LNCAP (cell line): ENCODE measurements at regions not wholly inside any gene's neighbourhood (a gene's known extent, or its start where the extent isn't known, plus 50 kb on each side); places are given as distances from the start of the nearest gene placed in this dataset.

Experiments used
- CTCF ChIP-seq: fragments of 450-650 bp; IDR thresholded peaks from 2 replicates; pipeline ENCODE4 v1.5.1; 2017; ENCODE audit warnings: mild to moderate bottlenecking

- no peak for TF ChIP-seq CTCF
Measured at GRCh38 chr3:68620211-68620610, 312.1 kb downstream of the TAFA4 start.

GRCh38 chr3:68614087-68614486 lies 318.3 kb downstream of the TAFA4 start:
- TF ChIP-seq CTCF, result no peak

DNA sequence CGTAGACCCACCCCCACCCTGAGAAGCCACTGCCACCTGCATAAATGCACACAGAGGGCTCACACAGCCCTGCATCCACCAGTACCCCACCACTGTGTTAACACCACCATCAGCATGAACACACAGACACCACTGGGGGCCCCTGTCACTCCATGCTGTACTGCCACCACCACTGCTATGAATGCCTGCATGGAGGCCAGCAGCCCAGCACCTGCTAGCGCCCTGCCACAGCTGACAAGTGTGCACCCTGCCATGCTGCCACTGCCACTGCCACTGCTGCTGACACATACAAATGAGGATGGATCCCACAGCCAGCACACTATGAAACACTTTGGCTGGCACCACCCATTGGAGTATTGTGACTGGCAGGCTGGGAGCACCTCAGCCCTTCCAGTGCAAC lies 361.0 kb downstream of the TAFA4 start:
- TF ChIP-seq CTCF, result no peak

GRCh38 chr3:68560728-68561127 lies 371.6 kb downstream of the TAFA4 start:
- no peak for TF ChIP-seq CTCF

GRCh38 chr3:68535782-68536181 lies 396.6 kb downstream of the TAFA4 start:
- no peak for TF ChIP-seq CTCF

DNA sequence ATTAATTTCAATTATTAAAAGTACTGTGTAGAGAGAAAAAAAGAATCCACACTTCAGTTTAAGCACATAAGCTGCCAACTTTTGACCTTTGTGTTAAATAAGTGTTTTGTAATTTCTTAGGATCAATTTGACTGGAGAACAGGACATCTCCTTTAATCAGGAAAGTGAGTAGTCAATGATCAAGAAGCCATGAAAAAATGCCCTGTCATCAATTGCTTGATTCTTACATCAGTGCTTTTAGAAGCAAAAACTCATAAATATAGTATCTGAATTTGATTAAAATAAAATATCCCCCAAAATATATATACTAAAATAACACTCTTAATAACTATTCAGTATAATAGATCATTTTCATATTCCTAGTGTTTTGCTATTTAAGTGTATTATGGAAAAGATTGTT lies 409.0 kb downstream of the TAFA4 start:
- TF ChIP-seq CTCF, result no peak

DNA sequence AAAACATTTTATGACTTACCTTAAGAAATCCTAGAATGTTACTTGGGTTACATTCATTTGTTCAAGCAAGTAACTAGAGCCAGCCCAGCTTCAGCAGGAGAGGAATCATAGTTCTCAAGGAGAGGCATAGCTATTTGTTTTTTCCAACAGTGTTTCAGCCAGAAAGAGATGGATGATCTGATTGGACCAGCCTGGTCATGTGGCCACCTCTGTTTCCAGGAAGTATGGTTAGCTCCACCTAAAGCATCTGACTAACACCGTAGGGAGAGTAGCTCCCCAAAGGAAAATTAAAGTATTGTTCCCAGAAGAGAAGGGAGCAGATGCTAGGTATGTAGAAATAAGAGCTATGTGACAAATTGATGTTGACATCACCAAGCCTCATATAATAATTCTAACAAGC lies 417.1 kb downstream of the TAFA4 start:
- no peak for TF ChIP-seq CTCF

GRCh38 chr3:68504201-68504600 lies 428.1 kb downstream of the TAFA4 start:
- TF ChIP-seq CTCF, result no peak
